SH-SY5Y (cell line): ENCODE measurements at regions not wholly inside any gene's neighbourhood (a gene's known extent, or its start where the extent isn't known, plus 50 kb on each side); places are given as distances from the start of the nearest gene placed in this dataset.

Source experiments
- GATA2 ChIP-seq: IDR thresholded peaks from 2 replicates; pipeline ENCODE4 v1.6.1; 2011; ENCODE audit warnings: mild to moderate bottlenecking, low read depth, low read length
- GATA3 ChIP-seq: IDR thresholded peaks from 2 replicates; pipeline ENCODE4 v1.6.1; 2011; ENCODE audit warnings: low read depth, mild to moderate bottlenecking, low read length, moderate library complexity

DNA sequence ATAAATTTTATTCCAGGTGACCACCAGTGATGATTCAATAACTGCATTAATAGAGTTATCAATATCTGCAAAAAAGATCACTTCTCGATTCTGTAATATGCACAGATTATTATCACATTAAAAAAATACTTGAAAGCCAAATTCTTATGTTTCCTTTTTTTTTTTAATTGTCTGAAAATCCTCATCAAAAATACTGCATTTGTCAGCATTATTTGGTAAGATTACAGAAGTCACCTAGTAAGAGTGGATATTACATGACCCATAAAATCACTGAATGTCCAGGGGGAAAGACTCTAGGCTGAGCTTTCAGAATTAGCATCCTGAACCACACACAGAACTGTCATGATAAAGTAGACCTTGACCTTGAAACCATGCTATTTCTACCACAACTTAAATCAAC lies 617.2 kb upstream of the CDH7 start:
- TF ChIP-seq GATA2 = no peak
- no peak for TF ChIP-seq GATA3
